Endothelial cell of umbilical vein (primary cell): ENCODE measurements at regions not wholly inside any gene's neighbourhood (a gene's known extent, or its start where the extent isn't known, plus 50 kb on each side); places are given as distances from the start of the nearest gene placed in this dataset.
"Not testable (repeated sequence)": the region's sequence is repeated elsewhere in the genome, so short reads cannot be mapped to it uniquely, and the experiment has no call there.

Experiments
- GATA2 ChIP-seq: IDR thresholded peaks from 2 replicates; pipeline ENCODE4 v1.7.0; 2011; ENCODE audit warnings: low read depth, mild to moderate bottlenecking, moderate library complexity, mixed read lengths, low read length; ENCODE audit not compliant: insufficient read length, insufficient read depth
- JUN ChIP-seq: IDR thresholded peaks from 2 replicates; pipeline ENCODE4 v1.6.1; 2011; ENCODE audit warnings: borderline replicate concordance, low read depth; ENCODE audit not compliant: insufficient read length, insufficient read depth
- MAX ChIP-seq: IDR thresholded peaks from 2 replicates; pipeline ENCODE4 v1.6.1; 2011; ENCODE audit not compliant: insufficient read depth, insufficient read length
- MYC ChIP-seq: IDR thresholded peaks from one replicate; pipeline ENCODE4 v1.6.1; 2011; ENCODE audit warnings: mild to moderate bottlenecking, low read depth, low read length
- POLR2A ChIP-seq: IDR thresholded peaks from 2 replicates; pipeline ENCODE4 v1.6.1; 2012; ENCODE audit warnings: low read depth, mild to moderate bottlenecking, control low read depth, low read length
- TF ChIP-seq, protein P1 (sequence below), 2 donors: IDR thresholded peaks; 1 replicate in 1 of 2; 2 replicates in 1 of 2; pipeline ENCODE4 v1.5.1; 2011; ENCODE audit warnings: low read length in 2 of 2, mild to moderate bottlenecking in 2 of 2, moderate library complexity in 2 of 2, control low read depth in 1 of 2, inconsistent platforms in 1 of 2, low read depth in 1 of 2; ENCODE audit not compliant: insufficient read depth in 1 of 2; ENCODE audit errors: extremely low read depth in 1 of 2

- TF ChIP-seq, protein P1, sequence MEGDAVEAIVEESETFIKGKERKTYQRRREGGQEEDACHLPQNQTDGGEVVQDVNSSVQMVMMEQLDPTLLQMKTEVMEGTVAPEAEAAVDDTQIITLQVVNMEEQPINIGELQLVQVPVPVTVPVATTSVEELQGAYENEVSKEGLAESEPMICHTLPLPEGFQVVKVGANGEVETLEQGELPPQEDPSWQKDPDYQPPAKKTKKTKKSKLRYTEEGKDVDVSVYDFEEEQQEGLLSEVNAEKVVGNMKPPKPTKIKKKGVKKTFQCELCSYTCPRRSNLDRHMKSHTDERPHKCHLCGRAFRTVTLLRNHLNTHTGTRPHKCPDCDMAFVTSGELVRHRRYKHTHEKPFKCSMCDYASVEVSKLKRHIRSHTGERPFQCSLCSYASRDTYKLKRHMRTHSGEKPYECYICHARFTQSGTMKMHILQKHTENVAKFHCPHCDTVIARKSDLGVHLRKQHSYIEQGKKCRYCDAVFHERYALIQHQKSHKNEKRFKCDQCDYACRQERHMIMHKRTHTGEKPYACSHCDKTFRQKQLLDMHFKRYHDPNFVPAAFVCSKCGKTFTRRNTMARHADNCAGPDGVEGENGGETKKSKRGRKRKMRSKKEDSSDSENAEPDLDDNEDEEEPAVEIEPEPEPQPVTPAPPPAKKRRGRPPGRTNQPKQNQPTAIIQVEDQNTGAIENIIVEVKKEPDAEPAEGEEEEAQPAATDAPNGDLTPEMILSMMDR (IDR thresholded peaks at IDR 0.05; ENCODE audit: extremely low read depth in 1 of 2, insufficient read depth in 1 of 2, low read depth in 1 of 2, low read length in 2 of 2), result not testable (repeated sequence)
- not testable (repeated sequence) for TF ChIP-seq JUN, MAX, POLR2A, MYC, GATA2
Measured at GRCh38 chr3:75434276-75434912, 229.7 kb upstream of the FRG2C start.
